ENCODE measurements at regions not wholly inside any gene's neighbourhood (a gene's known extent, or its start where the extent isn't known, plus 50 kb on each side); places are given as distances from the start of the nearest gene placed in this dataset.

DNA sequence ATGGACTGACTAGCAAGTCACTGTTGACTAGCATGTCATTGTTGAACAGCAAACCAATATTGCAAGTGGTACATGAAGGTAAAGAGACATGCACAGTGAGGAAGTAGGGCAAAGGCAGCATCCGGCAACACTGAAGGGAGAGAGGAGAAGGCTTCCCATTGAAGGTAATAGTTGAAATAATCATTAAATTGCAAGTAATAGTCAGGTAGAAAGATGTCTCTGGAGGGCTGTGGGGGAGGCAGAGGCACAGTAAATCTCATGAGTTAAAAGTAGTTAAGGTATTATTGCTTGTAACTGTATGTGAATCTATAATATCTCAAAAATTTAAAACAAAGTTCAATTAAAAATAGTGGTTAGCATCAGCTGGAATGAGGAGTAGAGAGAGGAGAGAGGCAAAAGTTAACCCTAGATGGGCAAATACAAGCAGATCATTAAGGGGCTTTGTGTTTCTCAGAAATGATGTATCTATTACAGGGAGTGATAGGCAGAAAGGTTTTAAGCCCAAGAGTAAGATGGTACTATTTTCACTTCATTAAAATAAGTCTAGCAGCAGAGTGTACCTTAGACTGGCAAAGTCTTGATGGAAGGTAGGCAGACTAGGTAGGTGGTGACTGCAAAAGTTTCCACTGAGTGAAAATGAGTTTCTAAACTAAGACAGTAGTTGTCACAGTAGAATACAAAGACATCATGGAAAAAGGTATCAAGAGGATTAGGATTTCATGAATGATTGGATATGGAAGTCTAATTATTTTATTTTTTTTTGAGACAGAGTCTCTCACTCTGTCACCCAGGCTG is 776.6 kb downstream of the RAB28 start:
- FAIRE-seq: no peak

More for the DNA sequence above, 776.6 kb downstream of the RAB28 start:
- H3K9ac ChIP-seq (ENCODE audit: insufficient read depth in 1 of 2, low read depth in 2 of 2, low read length in 2 of 2): no peak overlapping the region
- H3K9me1 ChIP-seq (ENCODE audit: control insufficient read depth, insufficient read depth, low read length): no peaks in the 10 kb centered on the region
- H3K36me3 ChIP-seq (ENCODE audit: control insufficient read depth, insufficient read depth, low read length): no peaks in the 10 kb centered on the region
- ATAC-seq (no peak), DNase-seq (ENCODE audit: extremely low read depth in 1 of 4, low spot score in 3 of 4) (no peak)
- H4K20me1 ChIP-seq (replicated peaks; ENCODE audit: control insufficient read depth, insufficient read depth, low read length): no peaks in the 10 kb centered on the region
- H2AFZ ChIP-seq (ENCODE audit: low read depth, low read length): no peak overlapping the region
- BruUV-seq (replicated peaks): no TSS peak
- H3K9me3 ChIP-seq (replicated peaks; ENCODE audit: control insufficient read depth, insufficient read depth, low read depth, low read length): no peaks in the 10 kb centered on the region
- intact Hi-C loops (cut with micrococcal nuclease) (no loop called here), in situ Hi-C loops (cut with MboI) (no loop called here)
- H3K27ac ChIP-seq (ENCODE audit: extremely low read depth, low read depth, low read length): no peak overlapping the region
- TF ChIP-seq, protein P1, sequence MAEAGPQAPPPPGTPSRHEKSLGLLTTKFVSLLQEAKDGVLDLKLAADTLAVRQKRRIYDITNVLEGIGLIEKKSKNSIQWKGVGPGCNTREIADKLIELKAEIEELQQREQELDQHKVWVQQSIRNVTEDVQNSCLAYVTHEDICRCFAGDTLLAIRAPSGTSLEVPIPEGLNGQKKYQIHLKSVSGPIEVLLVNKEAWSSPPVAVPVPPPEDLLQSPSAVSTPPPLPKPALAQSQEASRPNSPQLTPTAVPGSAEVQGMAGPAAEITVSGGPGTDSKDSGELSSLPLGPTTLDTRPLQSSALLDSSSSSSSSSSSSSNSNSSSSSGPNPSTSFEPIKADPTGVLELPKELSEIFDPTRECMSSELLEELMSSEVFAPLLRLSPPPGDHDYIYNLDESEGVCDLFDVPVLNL (CRISPR knock-in tag; IDR thresholded peaks at IDR 0.05; ENCODE audit: low read depth): no peak
- TF ChIP-seq ZBTB17 (CRISPR knock-in tag; IDR thresholded peaks at IDR 0.05) (no peak), HEY1 (CRISPR knock-in tag; IDR thresholded peaks at IDR 0.05; ENCODE audit: borderline replicate concordance) (no peak), SIN3A (IDR thresholded peaks at IDR 0.05; ENCODE audit: borderline replicate concordance in 2 of 2, control insufficient read depth in 1 of 2, low read depth in 2 of 2, low read length in 2 of 2) (no peak), MECOM (CRISPR knock-in tag; IDR thresholded peaks at IDR 0.05) (no peak), ZC3H4 (CRISPR knock-in tag; IDR thresholded peaks at IDR 0.05; ENCODE audit: borderline replicate concordance) (no peak), ZNF561 (CRISPR knock-in tag; conservative IDR thresholded peaks at IDR 0.05) (no peak), YBX1 (IDR thresholded peaks at IDR 0.05) (no peak), FOXK2 (conservative IDR thresholded peaks at IDR 0.05 in 1 of 2, IDR thresholded peaks at IDR 0.05 in 1 of 2; ENCODE audit: low read depth in 2 of 2) (no peak), ZNF766 (CRISPR knock-in tag; conservative IDR thresholded peaks at IDR 0.05) (no peak), ZBED1 (IDR thresholded peaks at IDR 0.05) (no peak), NONO (IDR thresholded peaks at IDR 0.05; ENCODE audit: low read depth in 2 of 2, low read length in 1 of 2) (no peak), ZNF79 (CRISPR knock-in tag; IDR thresholded peaks at IDR 0.05; ENCODE audit: low read depth) (no peak)
- TF ChIP-seq, protein P2, sequence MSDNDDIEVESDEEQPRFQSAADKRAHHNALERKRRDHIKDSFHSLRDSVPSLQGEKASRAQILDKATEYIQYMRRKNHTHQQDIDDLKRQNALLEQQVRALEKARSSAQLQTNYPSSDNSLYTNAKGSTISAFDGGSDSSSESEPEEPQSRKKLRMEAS (CRISPR knock-in tag; IDR thresholded peaks at IDR 0.05): no peak
- TF ChIP-seq, protein P3, sequence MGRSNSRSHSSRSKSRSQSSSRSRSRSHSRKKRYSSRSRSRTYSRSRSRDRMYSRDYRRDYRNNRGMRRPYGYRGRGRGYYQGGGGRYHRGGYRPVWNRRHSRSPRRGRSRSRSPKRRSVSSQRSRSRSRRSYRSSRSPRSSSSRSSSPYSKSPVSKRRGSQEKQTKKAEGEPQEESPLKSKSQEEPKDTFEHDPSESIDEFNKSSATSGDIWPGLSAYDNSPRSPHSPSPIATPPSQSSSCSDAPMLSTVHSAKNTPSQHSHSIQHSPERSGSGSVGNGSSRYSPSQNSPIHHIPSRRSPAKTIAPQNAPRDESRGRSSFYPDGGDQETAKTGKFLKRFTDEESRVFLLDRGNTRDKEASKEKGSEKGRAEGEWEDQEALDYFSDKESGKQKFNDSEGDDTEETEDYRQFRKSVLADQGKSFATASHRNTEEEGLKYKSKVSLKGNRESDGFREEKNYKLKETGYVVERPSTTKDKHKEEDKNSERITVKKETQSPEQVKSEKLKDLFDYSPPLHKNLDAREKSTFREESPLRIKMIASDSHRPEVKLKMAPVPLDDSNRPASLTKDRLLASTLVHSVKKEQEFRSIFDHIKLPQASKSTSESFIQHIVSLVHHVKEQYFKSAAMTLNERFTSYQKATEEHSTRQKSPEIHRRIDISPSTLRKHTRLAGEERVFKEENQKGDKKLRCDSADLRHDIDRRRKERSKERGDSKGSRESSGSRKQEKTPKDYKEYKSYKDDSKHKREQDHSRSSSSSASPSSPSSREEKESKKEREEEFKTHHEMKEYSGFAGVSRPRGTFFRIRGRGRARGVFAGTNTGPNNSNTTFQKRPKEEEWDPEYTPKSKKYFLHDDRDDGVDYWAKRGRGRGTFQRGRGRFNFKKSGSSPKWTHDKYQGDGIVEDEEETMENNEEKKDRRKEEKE (IDR thresholded peaks at IDR 0.05; ENCODE audit: borderline replicate concordance in 1 of 2, control insufficient read depth in 1 of 2, low read depth in 2 of 2, low read length in 1 of 2): no peak
- CTCF ChIA-PET (ENCODE audit: low intra/inter-chr PET ratio): no interaction called here
- H3K4me3 ChIP-seq: no peak overlapping the region
- POLR2A ChIA-PET: no interaction called here
- H3K79me2 ChIP-seq (ENCODE audit: control insufficient read depth, insufficient read depth, low read length): no peaks in the 10 kb centered on the region
- H3K4me2 ChIP-seq (ENCODE audit: insufficient read depth, low read length): no peak overlapping the region
- no peaks in the 10 kb centered on the region for H3K27me3 ChIP-seq (ENCODE audit: control insufficient read depth in 2 of 2, insufficient read depth in 2 of 2, low read length in 2 of 2)
- H3K4me1 ChIP-seq (replicated peaks in 1 of 2; ENCODE audit: control insufficient read depth in 2 of 2, insufficient read depth in 2 of 2, low read length in 2 of 2): no peaks in the 10 kb centered on the region
- WGBS (ENCODE audit: insufficient coverage, low coverage, missing lambda C conversion rate): 6% methylated on average over 1 of the region's 1 CpG

All from K562 (cell line).